Left lung (tissue), 4 donors: ENCODE measurements at regions not wholly inside any gene's neighbourhood (a gene's known extent, or its start where the extent isn't known, plus 50 kb on each side); places are given as distances from the start of the nearest gene placed in this dataset.

Source experiments
- ATAC-seq: fragments of 200-7000 bp; cut with Tn5 transposase; one replicate; pipeline ENCODE4 v1.9.1; 2020; ENCODE audit warnings: moderate library complexity
- DNase-seq, 4 donors: peaks; one replicate each; pipeline ENCODE4 v3.0.0-alpha.2; 2013 to 2020
- H3K27ac ChIP-seq, 2 donors: fragments of 200-600 bp; sonication (generic) in 1 of 2; one replicate each; pipeline versions ENCODE4 v1.5.0 to v1.8.0; 2020 to 2021
- H3K27me3 ChIP-seq, 2 donors: fragments of 200-600 bp; sonication (generic) in 1 of 2; one replicate each; pipeline versions ENCODE4 v1.5.0 to v1.8.0; 2020 to 2021
- H3K36me3 ChIP-seq, 2 donors: fragments of 200-600 bp; sonication (generic) in 1 of 2; one replicate each; pipeline versions ENCODE4 v1.5.0 to v1.8.0; 2020 to 2021
- H3K4me1 ChIP-seq, 2 donors: fragments of 200-600 bp; one replicate each; pipeline ENCODE4 v1.8.0; 2021
- H3K4me3 ChIP-seq, 2 donors: fragments of 200-600 bp; sonication (generic) in 1 of 2; one replicate each; pipeline versions ENCODE4 v1.5.0 to v1.8.0; 2020 to 2021; ENCODE audit warnings: mild to moderate bottlenecking in 1 of 2
- H3K9me3 ChIP-seq, 2 donors: fragments of 200-600 bp; sonication (generic) in 1 of 2; one replicate each; pipeline versions ENCODE4 v1.5.0 to v1.8.0; 2020 to 2021
- intact Hi-C, 2 donors: fragments of 100-400 bp; cut with DNase I; formaldehyde crosslinking; loops; one replicate each; pipeline versions ENCODE4 v1.11.2 to v1.14.2; 2022
- TF ChIP-seq, protein P1 (sequence below), 2 donors: fragments of 200-600 bp; sonication (generic) in 1 of 2; IDR thresholded peaks; one replicate each; pipeline versions ENCODE4 v1.5.0 to v1.8.0; 2021; ENCODE audit warnings: antibody characterized with exemption in 2 of 2
- donor health status: DM: no; HTN: yes; CAD: no.
- donor health status: DM: no; HTN: no; CAD: no.

- H3K27ac ChIP-seq = no peak overlapping the region
- no peak for DNase-seq
Measured at GRCh38 chr5:18068826-18069225, 434.6 kb downstream of the TAF11L14 start.

GRCh38 chr5:18069790-18070189 lies 435.5 kb downstream of the TAF11L14 start:
- DNase-seq (no peak), ATAC-seq (no peak)
- intact Hi-C loops = no loop called here
- TF ChIP-seq, protein P1, sequence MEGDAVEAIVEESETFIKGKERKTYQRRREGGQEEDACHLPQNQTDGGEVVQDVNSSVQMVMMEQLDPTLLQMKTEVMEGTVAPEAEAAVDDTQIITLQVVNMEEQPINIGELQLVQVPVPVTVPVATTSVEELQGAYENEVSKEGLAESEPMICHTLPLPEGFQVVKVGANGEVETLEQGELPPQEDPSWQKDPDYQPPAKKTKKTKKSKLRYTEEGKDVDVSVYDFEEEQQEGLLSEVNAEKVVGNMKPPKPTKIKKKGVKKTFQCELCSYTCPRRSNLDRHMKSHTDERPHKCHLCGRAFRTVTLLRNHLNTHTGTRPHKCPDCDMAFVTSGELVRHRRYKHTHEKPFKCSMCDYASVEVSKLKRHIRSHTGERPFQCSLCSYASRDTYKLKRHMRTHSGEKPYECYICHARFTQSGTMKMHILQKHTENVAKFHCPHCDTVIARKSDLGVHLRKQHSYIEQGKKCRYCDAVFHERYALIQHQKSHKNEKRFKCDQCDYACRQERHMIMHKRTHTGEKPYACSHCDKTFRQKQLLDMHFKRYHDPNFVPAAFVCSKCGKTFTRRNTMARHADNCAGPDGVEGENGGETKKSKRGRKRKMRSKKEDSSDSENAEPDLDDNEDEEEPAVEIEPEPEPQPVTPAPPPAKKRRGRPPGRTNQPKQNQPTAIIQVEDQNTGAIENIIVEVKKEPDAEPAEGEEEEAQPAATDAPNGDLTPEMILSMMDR (IDR thresholded peaks at IDR 0.05) = no peak
- Histone ChIP-seq H3K9me3 (no peaks in the 10 kb centered on the region), H3K27me3 (no peaks in the 10 kb centered on the region), H3K27ac (no peak overlapping the region), H3K36me3 (no peaks in the 10 kb centered on the region), H3K4me3 (no peak overlapping the region), H3K4me1 (no peaks in the 10 kb centered on the region)

More at GRCh38 chr5:18068826-18069225, 434.6 kb downstream of the TAF11L14 start:
- no peaks in the 10 kb centered on the region for H3K9me3 ChIP-seq
- no peaks in the 10 kb centered on the region for H3K4me1 ChIP-seq
- no peaks in the 10 kb centered on the region for H3K27me3 ChIP-seq
- no peak for ATAC-seq
- TF ChIP-seq, protein P1 (IDR thresholded peaks at IDR 0.05) = no peak
- no peak overlapping the region for H3K4me3 ChIP-seq
- intact Hi-C loops = no loop called here
- no peaks in the 10 kb centered on the region for H3K36me3 ChIP-seq

DNA sequence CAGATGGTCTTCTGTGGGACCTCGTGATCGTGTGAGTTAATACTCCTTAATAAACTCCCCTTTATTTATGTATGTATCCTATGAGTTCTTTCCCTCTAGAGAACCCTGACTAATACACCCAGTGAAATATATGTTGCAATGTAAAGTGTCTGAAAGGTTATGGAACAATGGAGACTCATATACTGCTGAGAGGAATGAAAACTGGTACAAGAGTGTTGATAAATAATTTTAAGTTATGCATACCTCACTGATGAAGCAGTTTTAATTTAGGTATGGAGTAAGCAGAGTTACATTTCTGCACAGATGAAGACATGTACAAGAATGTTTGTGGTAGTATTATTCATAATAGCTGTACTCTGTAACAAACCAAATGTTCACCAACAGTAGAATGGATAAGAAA lies 438.3 kb downstream of the TAF11L14 start:
- DNase-seq = no peak
- no peak overlapping the region for H3K4me3 ChIP-seq
- ATAC-seq = no peak

GRCh38 chr5:18074961-18075360 lies 440.7 kb downstream of the TAF11L14 start:
- DNase-seq = no peak
- intact Hi-C loops = no loop called here
- H3K27me3 ChIP-seq = no peaks in the 10 kb centered on the region
- no peaks in the 10 kb centered on the region for H3K36me3 ChIP-seq
- no peaks in the 10 kb centered on the region for H3K4me1 ChIP-seq
- no peak overlapping the region for H3K4me3 ChIP-seq
- no peak for ATAC-seq
- TF ChIP-seq, protein P1 (IDR thresholded peaks at IDR 0.05) = no peak
- no peaks in the 10 kb centered on the region for H3K9me3 ChIP-seq
- H3K27ac ChIP-seq = no peak overlapping the region

More for the DNA sequence above, 438.3 kb downstream of the TAF11L14 start:
- no peaks in the 10 kb centered on the region for H3K27me3 ChIP-seq
- no peaks in the 10 kb centered on the region for H3K36me3 ChIP-seq
- no peaks in the 10 kb centered on the region for H3K9me3 ChIP-seq
- intact Hi-C loops = no loop called here
- TF ChIP-seq, protein P1 (IDR thresholded peaks at IDR 0.05) = no peak
- H3K27ac ChIP-seq = no peak overlapping the region
- H3K4me1 ChIP-seq = no peaks in the 10 kb centered on the region

GRCh38 chr5:18078157-18078556 lies 443.9 kb downstream of the TAF11L14 start:
- no peak for ATAC-seq
- intact Hi-C loops = no loop called here

More at GRCh38 chr5:18078157-18078556, 443.9 kb downstream of the TAF11L14 start:
- DNase-seq = no peak
- H3K27ac ChIP-seq = no peak overlapping the region
- H3K4me1 ChIP-seq = no peaks in the 10 kb centered on the region
- H3K27me3 ChIP-seq = no peaks in the 10 kb centered on the region
- TF ChIP-seq, protein P1 (IDR thresholded peaks at IDR 0.05) = no peak
- H3K36me3 ChIP-seq = no peaks in the 10 kb centered on the region
- H3K9me3 ChIP-seq = no peaks in the 10 kb centered on the region
- no peak overlapping the region for H3K4me3 ChIP-seq
